OCI-LY1 (cell line): ENCODE measurements at regions not wholly inside any gene's neighbourhood (a gene's known extent, or its start where the extent isn't known, plus 50 kb on each side); places are given as distances from the start of the nearest gene placed in this dataset.

Experiments used
- CTCF ChIP-seq: fragments of 200-600 bp; sonication (generic), shearing (Covaris generic); IDR thresholded peaks from 2 replicates; pipeline ENCODE4 v1.5.1; 2017; ENCODE audit warnings: mild to moderate bottlenecking, antibody characterized with exemption, low read length, moderate library complexity, mixed read lengths
- EZH2 ChIP-seq: fragments of 200-600 bp; sonication (generic), shearing (Covaris generic); IDR thresholded peaks from 2 replicates; pipeline ENCODE4 v1.8.0; 2017; ENCODE audit warnings: borderline replicate concordance, mixed run types, mild to moderate bottlenecking, antibody characterized with exemption, low read length, moderate library complexity, mixed read lengths

- TF ChIP-seq CTCF = no peak
- TF ChIP-seq EZH2 = no peak
Observed at GRCh38 chr1:163632269-163632668, 310.5 kb downstream of the NUF2 start.
